ENCODE measurements at regions not wholly inside any gene's neighbourhood (a gene's known extent, or its start where the extent isn't known, plus 50 kb on each side); places are given as distances from the start of the nearest gene placed in this dataset.

GRCh38 chr2:22690096-22690495, 694.9 kb upstream of the KLHL29 start:
- intact Hi-C loops (cut with micrococcal nuclease), result no loop called here

GRCh38 chr2:22691666-22692065, 693.3 kb upstream of the KLHL29 start:
- intact Hi-C loops (cut with micrococcal nuclease), result no loop called here

- intact Hi-C loops (cut with micrococcal nuclease), result no loop called here
Measured at GRCh38 chr2:22692746-22693145, 692.2 kb upstream of the KLHL29 start.

- intact Hi-C loops (cut with micrococcal nuclease), result no loop called here
Measured at GRCh38 chr2:22694300-22694699, 690.7 kb upstream of the KLHL29 start.

- intact Hi-C loops (cut with micrococcal nuclease), result no loop called here
Measured at GRCh38 chr2:22694856-22695255, 690.1 kb upstream of the KLHL29 start.

GRCh38 chr2:22697054-22697788, 687.8 kb upstream of the KLHL29 start:
- intact Hi-C loops (cut with micrococcal nuclease), result no loop called here

GRCh38 chr2:22701561-22702160, 683.3 kb upstream of the KLHL29 start:
- intact Hi-C loops (cut with micrococcal nuclease), result no loop called here

- intact Hi-C loops (cut with micrococcal nuclease), result no loop called here
Measured at GRCh38 chr2:22703286-22703920, 681.6 kb upstream of the KLHL29 start.

- intact Hi-C loops (cut with micrococcal nuclease), result no loop called here
Measured at GRCh38 chr2:22719396-22719795, 665.6 kb upstream of the KLHL29 start.

- intact Hi-C loops (cut with micrococcal nuclease), result no loop called here
Measured at GRCh38 chr2:22729466-22729865, 655.5 kb upstream of the KLHL29 start.

- intact Hi-C loops (cut with micrococcal nuclease), result no loop called here
Measured at GRCh38 chr2:22734373-22735045, 650.5 kb upstream of the KLHL29 start.

GRCh38 chr2:22737144-22737543, 647.8 kb upstream of the KLHL29 start:
- intact Hi-C loops (cut with micrococcal nuclease), result no loop called here

GRCh38 chr2:22741216-22741615, 643.8 kb upstream of the KLHL29 start:
- intact Hi-C loops (cut with micrococcal nuclease), result no loop called here

- intact Hi-C loops (cut with micrococcal nuclease), result no loop called here
Measured at GRCh38 chr2:22748909-22749308, 636.1 kb upstream of the KLHL29 start.

GRCh38 chr2:22753476-22753875, 631.5 kb upstream of the KLHL29 start:
- intact Hi-C loops (cut with micrococcal nuclease), result no loop called here

- intact Hi-C loops (cut with micrococcal nuclease), result no loop called here
Measured at GRCh38 chr2:22756276-22757043, 628.5 kb upstream of the KLHL29 start.

- intact Hi-C loops (cut with micrococcal nuclease), result no loop called here
Measured at GRCh38 chr2:22769497-22769896, 615.5 kb upstream of the KLHL29 start.

GRCh38 chr2:22784566-22784965, 600.4 kb upstream of the KLHL29 start:
- intact Hi-C loops (cut with micrococcal nuclease), result no loop called here

GRCh38 chr2:22786817-22787216, 598.2 kb upstream of the KLHL29 start:
- intact Hi-C loops (cut with micrococcal nuclease), result no loop called here

- intact Hi-C loops (cut with micrococcal nuclease), result no loop called here
Measured at GRCh38 chr2:22787745-22788144, 597.2 kb upstream of the KLHL29 start.

- intact Hi-C loops (cut with micrococcal nuclease), result no loop called here
Measured at GRCh38 chr2:22788749-22789327, 596.1 kb upstream of the KLHL29 start.
